ENCODE measurements at regions not wholly inside any gene's neighbourhood (a gene's known extent, or its start where the extent isn't known, plus 50 kb on each side); places are given as distances from the start of the nearest gene placed in this dataset.

- DNase-seq: no peak
- no peak for TF ChIP-seq CTCF (IDR thresholded peaks at IDR 0.05; ENCODE audit: partially characterized antibody, unreplicated experiment)
- Mint-ChIP-seq H3K4me3 (ENCODE audit: unreplicated experiment) (no peak overlapping the region), H3K27me3 (ENCODE audit: unreplicated experiment) (no peaks in the 10 kb centered on the region), H3K9me3 (ENCODE audit: unreplicated experiment) (no peaks in the 10 kb centered on the region), H3K36me3 (ENCODE audit: unreplicated experiment) (no peaks in the 10 kb centered on the region), H3K27ac (ENCODE audit: unreplicated experiment) (no peak overlapping the region), H3K4me1 (ENCODE audit: low read depth, unreplicated experiment) (no peaks in the 10 kb centered on the region)
Observed at GRCh38 chr3:159186581-159186980, 384.7 kb downstream of the MFSD1 start.

- TF ChIP-seq CTCF (IDR thresholded peaks at IDR 0.05; ENCODE audit: partially characterized antibody, unreplicated experiment): no peak
- no peak for DNase-seq
- Mint-ChIP-seq H3K27ac (ENCODE audit: unreplicated experiment) (no peak overlapping the region), H3K4me1 (ENCODE audit: low read depth, unreplicated experiment) (no peaks in the 10 kb centered on the region), H3K4me3 (ENCODE audit: unreplicated experiment) (no peak overlapping the region), H3K27me3 (ENCODE audit: unreplicated experiment) (no peaks in the 10 kb centered on the region), H3K36me3 (ENCODE audit: unreplicated experiment) (no peaks in the 10 kb centered on the region), H3K9me3 (ENCODE audit: unreplicated experiment) (no peaks in the 10 kb centered on the region)
Observed at GRCh38 chr3:159187232-159187631, 385.4 kb downstream of the MFSD1 start.

- H3K27me3 Mint-ChIP-seq (ENCODE audit: unreplicated experiment): no peaks in the 10 kb centered on the region
- no peak for DNase-seq
- H3K36me3 Mint-ChIP-seq (ENCODE audit: unreplicated experiment): no peaks in the 10 kb centered on the region
- H3K4me3 Mint-ChIP-seq (ENCODE audit: unreplicated experiment): no peak overlapping the region
- no peaks in the 10 kb centered on the region for H3K4me1 Mint-ChIP-seq (ENCODE audit: low read depth, unreplicated experiment)
- no peak for TF ChIP-seq CTCF (IDR thresholded peaks at IDR 0.05; ENCODE audit: partially characterized antibody, unreplicated experiment)
- H3K27ac Mint-ChIP-seq (ENCODE audit: unreplicated experiment): no peak overlapping the region
- H3K9me3 Mint-ChIP-seq (ENCODE audit: unreplicated experiment): no peaks in the 10 kb centered on the region
Observed at GRCh38 chr3:159187706-159188105, 385.9 kb downstream of the MFSD1 start.

GRCh38 chr3:159189994-159190669, 388.3 kb downstream of the MFSD1 start:
- H3K9me3 Mint-ChIP-seq (ENCODE audit: unreplicated experiment): no peaks in the 10 kb centered on the region
- no peaks in the 10 kb centered on the region for H3K36me3 Mint-ChIP-seq (ENCODE audit: unreplicated experiment)
- no peak for TF ChIP-seq CTCF (IDR thresholded peaks at IDR 0.05; ENCODE audit: partially characterized antibody, unreplicated experiment)

GRCh38 chr3:159191447-159191846, 389.6 kb downstream of the MFSD1 start:
- Mint-ChIP-seq H3K27ac (ENCODE audit: unreplicated experiment) (no peak overlapping the region), H3K27me3 (ENCODE audit: unreplicated experiment) (no peaks in the 10 kb centered on the region)

More at GRCh38 chr3:159189994-159190669, 388.3 kb downstream of the MFSD1 start:
- H3K27ac Mint-ChIP-seq (ENCODE audit: unreplicated experiment): no peak overlapping the region
- no peaks in the 10 kb centered on the region for H3K27me3 Mint-ChIP-seq (ENCODE audit: unreplicated experiment)
- no peaks in the 10 kb centered on the region for H3K4me1 Mint-ChIP-seq (ENCODE audit: low read depth, unreplicated experiment)
- DNase-seq: no peak
- H3K4me3 Mint-ChIP-seq (ENCODE audit: unreplicated experiment): no peak overlapping the region

More at GRCh38 chr3:159191447-159191846, 389.6 kb downstream of the MFSD1 start:
- no peak overlapping the region for H3K4me3 Mint-ChIP-seq (ENCODE audit: unreplicated experiment)
- DNase-seq: no peak
- no peaks in the 10 kb centered on the region for H3K4me1 Mint-ChIP-seq (ENCODE audit: low read depth, unreplicated experiment)
- no peaks in the 10 kb centered on the region for H3K36me3 Mint-ChIP-seq (ENCODE audit: unreplicated experiment)
- no peak for TF ChIP-seq CTCF (IDR thresholded peaks at IDR 0.05; ENCODE audit: partially characterized antibody, unreplicated experiment)
- no peaks in the 10 kb centered on the region for H3K9me3 Mint-ChIP-seq (ENCODE audit: unreplicated experiment)
